Ascending aorta (tissue), 2 donors: ENCODE measurements at regions not wholly inside any gene's neighbourhood (a gene's known extent, or its start where the extent isn't known, plus 50 kb on each side); places are given as distances from the start of the nearest gene placed in this dataset.

Experiments
- DNase-seq, 2 donors: peaks; one replicate each; pipeline ENCODE4 v3.0.0-alpha.2; 2019; ENCODE audit warnings: low spot score in 2 of 2
- H3K27ac ChIP-seq, 2 donors: fragments of 200-600 bp; sonication (generic); one replicate each; pipeline ENCODE4 v1.5.1; 2016 to 2017; ENCODE audit warnings: mild to moderate bottlenecking in 1 of 2
- H3K27me3 ChIP-seq: fragments of 200-600 bp; sonication (generic); one replicate; pipeline ENCODE4 v1.5.1; 2017
- H3K36me3 ChIP-seq, 2 donors: fragments of 200-600 bp; sonication (generic); one replicate each; pipeline ENCODE4 v1.5.1; 2016
- H3K4me1 ChIP-seq, 2 donors: fragments of 200-600 bp; sonication (generic); one replicate each; pipeline ENCODE4 v1.5.1; 2016 to 2017; ENCODE audit warnings: mild to moderate bottlenecking in 1 of 2
- H3K4me3 ChIP-seq, 2 donors: fragments of 200-600 bp; sonication (generic); one replicate each; pipeline ENCODE4 v1.5.1; 2016 to 2017; ENCODE audit warnings: mild to moderate bottlenecking in 1 of 2
- H3K9me3 ChIP-seq, 2 donors: fragments of 200-600 bp; sonication (generic); one replicate each; pipeline ENCODE4 v1.5.1; 2016
- intact Hi-C: fragments of 100-400 bp; cut with DNase I; formaldehyde crosslinking; loops from one replicate; pipeline ENCODE4 v1.15.1; 2023
- TF ChIP-seq, protein P1 (sequence below), 3 experiments: fragments of 200-600 bp in 2 of 3; fragments of 450-650 bp in 1 of 3; sonication (generic) in 2 of 3; IDR thresholded peaks; one replicate each; pipeline ENCODE4 v1.5.1; 2016 to 2019; ENCODE audit warnings: antibody characterized with exemption in 3 of 3, mild to moderate bottlenecking in 1 of 3, moderate library complexity in 1 of 3

DNA sequence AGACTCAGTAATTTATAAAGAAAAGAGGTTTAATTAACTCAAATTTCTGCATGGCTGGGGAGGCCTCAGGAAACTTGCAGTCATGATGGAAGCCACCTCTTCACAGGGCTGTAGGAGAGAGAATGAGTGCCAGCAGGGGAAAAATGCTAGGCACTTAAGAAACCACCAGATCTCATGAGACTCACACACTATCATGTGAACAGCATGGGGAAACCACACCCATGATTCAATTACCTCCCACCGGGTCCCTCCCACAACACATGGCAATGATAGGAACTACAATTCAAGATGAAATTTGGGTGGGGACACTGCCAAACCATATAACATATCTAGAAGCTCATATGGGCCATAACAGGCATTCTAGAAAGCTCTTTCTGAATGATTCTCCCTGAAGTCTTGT lies 190.3 kb downstream of the WNT5A start:
- Histone ChIP-seq H3K9me3 (no peaks in the 10 kb centered on the region), H3K27me3 (no peaks in the 10 kb centered on the region), H3K27ac (no peak overlapping the region), H3K36me3 (no peaks in the 10 kb centered on the region), H3K4me3 (no peak overlapping the region), H3K4me1 (no peaks in the 10 kb centered on the region)
- intact Hi-C loops = no loop called here
- TF ChIP-seq, protein P1, sequence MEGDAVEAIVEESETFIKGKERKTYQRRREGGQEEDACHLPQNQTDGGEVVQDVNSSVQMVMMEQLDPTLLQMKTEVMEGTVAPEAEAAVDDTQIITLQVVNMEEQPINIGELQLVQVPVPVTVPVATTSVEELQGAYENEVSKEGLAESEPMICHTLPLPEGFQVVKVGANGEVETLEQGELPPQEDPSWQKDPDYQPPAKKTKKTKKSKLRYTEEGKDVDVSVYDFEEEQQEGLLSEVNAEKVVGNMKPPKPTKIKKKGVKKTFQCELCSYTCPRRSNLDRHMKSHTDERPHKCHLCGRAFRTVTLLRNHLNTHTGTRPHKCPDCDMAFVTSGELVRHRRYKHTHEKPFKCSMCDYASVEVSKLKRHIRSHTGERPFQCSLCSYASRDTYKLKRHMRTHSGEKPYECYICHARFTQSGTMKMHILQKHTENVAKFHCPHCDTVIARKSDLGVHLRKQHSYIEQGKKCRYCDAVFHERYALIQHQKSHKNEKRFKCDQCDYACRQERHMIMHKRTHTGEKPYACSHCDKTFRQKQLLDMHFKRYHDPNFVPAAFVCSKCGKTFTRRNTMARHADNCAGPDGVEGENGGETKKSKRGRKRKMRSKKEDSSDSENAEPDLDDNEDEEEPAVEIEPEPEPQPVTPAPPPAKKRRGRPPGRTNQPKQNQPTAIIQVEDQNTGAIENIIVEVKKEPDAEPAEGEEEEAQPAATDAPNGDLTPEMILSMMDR (IDR thresholded peaks at IDR 0.05) = no peak
- no peak for DNase-seq

DNA sequence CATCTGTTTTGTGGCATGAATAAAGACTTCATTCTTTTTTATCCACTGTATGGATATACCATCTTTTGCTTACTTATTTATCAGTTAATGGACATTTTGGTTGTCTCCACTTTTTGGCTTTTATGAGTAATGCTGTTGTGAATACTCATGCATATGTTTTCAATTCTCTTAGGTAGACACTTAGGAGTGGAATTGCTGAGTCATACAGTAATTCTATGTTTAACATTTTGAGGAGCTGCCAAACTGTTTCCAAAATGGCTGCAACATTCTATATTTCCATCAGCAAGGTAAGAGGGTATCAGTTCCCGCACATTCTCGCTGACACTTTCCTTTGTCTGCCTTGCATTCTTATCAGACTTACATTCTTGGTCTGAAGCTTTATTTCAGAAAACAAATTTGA lies 191.1 kb downstream of the WNT5A start:
- Histone ChIP-seq H3K27me3 (no peaks in the 10 kb centered on the region), H3K4me3 (no peak overlapping the region), H3K4me1 (no peaks in the 10 kb centered on the region), H3K36me3 (no peaks in the 10 kb centered on the region), H3K9me3 (no peaks in the 10 kb centered on the region), H3K27ac (no peak overlapping the region)
- intact Hi-C loops = no loop called here
- TF ChIP-seq, protein P1 (IDR thresholded peaks at IDR 0.05) = no peak
- no peak for DNase-seq

DNA sequence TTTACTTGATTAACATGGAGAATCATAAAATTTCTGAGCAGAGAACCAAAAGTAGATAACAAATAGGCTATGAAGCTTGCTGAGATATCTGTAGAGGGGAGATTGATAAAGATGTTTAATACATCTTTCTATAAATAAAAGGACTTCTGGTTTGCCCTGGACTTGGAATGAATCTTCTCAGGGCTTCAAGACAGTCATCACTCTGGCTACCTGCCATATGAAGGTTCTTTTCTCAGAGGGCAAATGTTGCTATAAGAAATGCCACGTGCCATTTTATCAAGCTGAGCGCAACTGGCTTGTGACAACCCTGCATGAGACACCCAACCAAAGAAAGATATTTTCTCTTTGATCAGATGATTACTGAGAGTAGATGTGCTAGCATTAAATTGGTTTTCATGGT lies 192.5 kb downstream of the WNT5A start:
- intact Hi-C loops = no loop called here
- no peaks in the 10 kb centered on the region for H3K4me1 ChIP-seq
- H3K36me3 ChIP-seq = no peaks in the 10 kb centered on the region
- no peaks in the 10 kb centered on the region for H3K9me3 ChIP-seq
- no peak for DNase-seq
- H3K27ac ChIP-seq = no peak overlapping the region
- TF ChIP-seq, protein P1 (IDR thresholded peaks at IDR 0.05) = no peak
- H3K27me3 ChIP-seq = no peaks in the 10 kb centered on the region
- no peak overlapping the region for H3K4me3 ChIP-seq

DNA sequence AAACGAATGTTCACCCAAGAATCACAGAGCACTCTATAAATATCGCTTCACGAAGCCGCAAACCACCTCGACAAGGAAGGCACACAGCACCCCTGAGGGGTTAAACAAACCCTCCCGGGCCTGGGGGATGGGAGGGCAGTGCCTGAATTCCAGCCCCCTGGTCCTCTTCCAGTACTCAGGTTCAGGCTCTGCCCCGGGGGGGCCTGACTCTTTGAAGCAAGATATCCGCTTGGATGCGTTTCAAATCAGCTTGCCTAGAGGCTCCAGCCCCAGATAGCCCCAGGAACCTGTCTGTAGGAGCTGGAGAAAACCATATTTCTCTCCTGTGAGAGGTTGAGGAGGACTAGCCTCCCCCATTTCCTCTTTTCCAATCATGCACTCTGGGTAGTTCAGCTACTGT lies 194.7 kb downstream of the WNT5A start:
- no peak for DNase-seq
- Histone ChIP-seq H3K27me3 (no peaks in the 10 kb centered on the region), H3K4me3 (no peak overlapping the region), H3K36me3 (no peaks in the 10 kb centered on the region), H3K9me3 (no peaks in the 10 kb centered on the region), H3K27ac (no peak overlapping the region), H3K4me1 (no peaks in the 10 kb centered on the region)
- intact Hi-C loops = no loop called here
- TF ChIP-seq, protein P1 (IDR thresholded peaks at IDR 0.05) = no peak

DNA sequence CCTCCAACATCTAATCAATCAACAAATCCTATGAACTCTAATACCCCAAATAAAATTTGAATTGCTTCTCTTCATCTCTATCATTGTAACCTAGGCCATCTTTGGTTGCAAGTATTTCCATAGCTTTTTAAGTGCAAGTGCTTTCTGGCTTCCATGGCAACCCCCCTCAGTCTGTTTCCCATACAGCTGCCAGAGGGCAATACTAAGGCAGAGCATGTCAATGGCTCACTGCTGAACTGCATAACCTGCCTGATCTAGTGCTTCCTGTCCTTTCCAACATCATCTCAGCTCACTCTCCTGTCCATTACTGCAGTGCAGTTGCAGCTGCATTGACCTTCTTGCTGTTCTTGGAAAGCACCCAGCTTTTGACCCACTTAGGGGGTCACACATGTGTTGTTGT lies 198.4 kb downstream of the WNT5A start:
- TF ChIP-seq, protein P1 (IDR thresholded peaks at IDR 0.05) = no peak
- DNase-seq = no peak
- H3K36me3 ChIP-seq = no peaks in the 10 kb centered on the region
- H3K27me3 ChIP-seq = no peaks in the 10 kb centered on the region
- no peaks in the 10 kb centered on the region for H3K4me1 ChIP-seq
- H3K4me3 ChIP-seq = no peak overlapping the region
- H3K27ac ChIP-seq = no peak overlapping the region
- intact Hi-C loops = no loop called here
- no peaks in the 10 kb centered on the region for H3K9me3 ChIP-seq

DNA sequence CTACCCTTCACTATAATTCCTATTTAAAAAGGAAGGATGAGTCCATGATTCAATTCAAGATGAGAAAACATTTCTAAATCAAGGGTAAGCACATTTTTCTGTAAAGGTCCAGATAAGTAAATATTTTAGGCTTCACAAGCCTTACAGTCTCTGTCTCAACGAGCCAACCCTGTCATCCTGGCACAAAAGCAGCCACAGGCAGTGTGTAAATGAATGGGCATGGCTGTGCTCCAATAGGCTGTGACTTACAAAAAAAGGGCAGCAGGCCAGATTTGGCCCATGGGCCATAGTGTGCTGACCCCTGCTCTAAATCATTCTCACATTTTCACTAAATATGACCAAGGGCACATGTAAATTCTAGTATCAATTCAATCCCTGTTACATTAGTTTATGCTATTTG lies 200.4 kb downstream of the WNT5A start:
- Histone ChIP-seq H3K36me3 (no peaks in the 10 kb centered on the region), H3K4me1 (no peaks in the 10 kb centered on the region), H3K27ac (no peak overlapping the region), H3K9me3 (no peaks in the 10 kb centered on the region), H3K4me3 (no peak overlapping the region), H3K27me3 (no peaks in the 10 kb centered on the region)
- TF ChIP-seq, protein P1 (IDR thresholded peaks at IDR 0.05) = no peak
- intact Hi-C loops = no loop called here
- no peak for DNase-seq
